ENCODE measurements at regions not wholly inside any gene's neighbourhood (a gene's known extent, or its start where the extent isn't known, plus 50 kb on each side); places are given as distances from the start of the nearest gene placed in this dataset.
A peak's percentile ranks its signal among the peaks of the same experiment; 100 is the strongest.

GRCh38 chr21:38556390-38556789 lies 58.1 kb upstream of the ERG start:
- DNase-seq: no peak

GRCh38 chr21:38561205-38561604 lies 62.9 kb upstream of the ERG start:
- no peak for DNase-seq

- DNase-seq: no peak
Observed at GRCh38 chr21:38561613-38562581, 63.6 kb upstream of the ERG start.

GRCh38 chr21:38567335-38567969 lies 69.2 kb upstream of the ERG start:
- DNase-seq: peak; percentile 56

- no peak for DNase-seq
Observed at GRCh38 chr21:38567970-38568360, 69.7 kb upstream of the ERG start.

- DNase-seq: no peak
Observed at GRCh38 chr21:38569733-38570132, 71.5 kb upstream of the ERG start.

GRCh38 chr21:38570596-38570995 lies 72.3 kb upstream of the ERG start:
- no peak for DNase-seq

GRCh38 chr21:38574895-38575575 lies 76.8 kb upstream of the ERG start:
- no peak for DNase-seq

- DNase-seq: no peak
Observed at GRCh38 chr21:38577887-38578286, 79.6 kb upstream of the ERG start.

- no peak for DNase-seq
Observed at GRCh38 chr21:38590449-38591217, 92.4 kb upstream of the ERG start.

GRCh38 chr21:38591218-38591537 lies 92.9 kb upstream of the ERG start:
- DNase-seq: no peak

- no peak for DNase-seq
Observed at GRCh38 chr21:38596264-38597042, 98.2 kb upstream of the ERG start.

- no peak for DNase-seq
Observed at GRCh38 chr21:38597421-38597820, 99.1 kb upstream of the ERG start.

GRCh38 chr21:38598413-38598812 lies 100.1 kb upstream of the ERG start:
- no peak for DNase-seq

GRCh38 chr21:38599381-38599975 lies 101.2 kb upstream of the ERG start:
- no peak for DNase-seq

GRCh38 chr21:38600106-38600505 lies 101.8 kb upstream of the ERG start:
- DNase-seq: no peak

- DNase-seq: no peak
Observed at GRCh38 chr21:38605236-38605635, 107.0 kb upstream of the ERG start.

GRCh38 chr21:38609580-38609979 lies 111.3 kb upstream of the ERG start:
- DNase-seq: no peak

- no peak for DNase-seq
Observed at GRCh38 chr21:38610623-38611251, 112.5 kb upstream of the ERG start.

GRCh38 chr21:38611277-38611676 lies 113.0 kb upstream of the ERG start:
- DNase-seq: no peak

GRCh38 chr21:38613686-38614085 lies 115.4 kb upstream of the ERG start:
- no peak for DNase-seq
